ENCODE measurements at regions not wholly inside any gene's neighbourhood (a gene's known extent, or its start where the extent isn't known, plus 50 kb on each side); places are given as distances from the start of the nearest gene placed in this dataset.
A peak's percentile ranks its signal among the peaks of the same experiment; 100 is the strongest.

DNA sequence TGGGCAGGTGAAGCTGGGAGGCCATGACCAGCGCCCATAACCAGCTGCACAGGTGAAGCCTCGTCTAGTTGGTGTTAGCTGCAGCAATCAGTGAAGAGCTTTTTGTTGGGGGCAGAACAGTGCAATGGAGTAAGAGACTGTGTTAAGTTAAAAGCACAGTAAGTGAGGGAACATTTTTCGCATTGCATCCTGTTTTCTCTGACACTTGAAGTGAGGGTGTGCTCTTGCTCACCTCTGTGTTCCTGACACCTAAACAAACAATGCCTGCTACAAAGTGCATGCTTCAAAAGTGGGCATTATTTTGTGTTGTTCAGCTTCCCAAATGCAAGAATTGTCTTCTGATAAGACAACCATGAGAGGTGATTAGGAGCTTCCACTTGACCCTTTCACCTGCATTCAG lies 324.0 kb upstream of the ACVR2A start:
- Histone ChIP-seq H3K4me1 (no peaks in the 10 kb centered on the region), H3K36me3 (no peaks in the 10 kb centered on the region), H3K4me3 (no peak overlapping the region), H3K27ac (no peak overlapping the region), H3K27me3 (no peaks in the 10 kb centered on the region), H3K9me3 (no peaks in the 10 kb centered on the region)
- TF ChIP-seq, protein P1, sequence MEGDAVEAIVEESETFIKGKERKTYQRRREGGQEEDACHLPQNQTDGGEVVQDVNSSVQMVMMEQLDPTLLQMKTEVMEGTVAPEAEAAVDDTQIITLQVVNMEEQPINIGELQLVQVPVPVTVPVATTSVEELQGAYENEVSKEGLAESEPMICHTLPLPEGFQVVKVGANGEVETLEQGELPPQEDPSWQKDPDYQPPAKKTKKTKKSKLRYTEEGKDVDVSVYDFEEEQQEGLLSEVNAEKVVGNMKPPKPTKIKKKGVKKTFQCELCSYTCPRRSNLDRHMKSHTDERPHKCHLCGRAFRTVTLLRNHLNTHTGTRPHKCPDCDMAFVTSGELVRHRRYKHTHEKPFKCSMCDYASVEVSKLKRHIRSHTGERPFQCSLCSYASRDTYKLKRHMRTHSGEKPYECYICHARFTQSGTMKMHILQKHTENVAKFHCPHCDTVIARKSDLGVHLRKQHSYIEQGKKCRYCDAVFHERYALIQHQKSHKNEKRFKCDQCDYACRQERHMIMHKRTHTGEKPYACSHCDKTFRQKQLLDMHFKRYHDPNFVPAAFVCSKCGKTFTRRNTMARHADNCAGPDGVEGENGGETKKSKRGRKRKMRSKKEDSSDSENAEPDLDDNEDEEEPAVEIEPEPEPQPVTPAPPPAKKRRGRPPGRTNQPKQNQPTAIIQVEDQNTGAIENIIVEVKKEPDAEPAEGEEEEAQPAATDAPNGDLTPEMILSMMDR (IDR thresholded peaks at IDR 0.05) = no peak
- TF ChIP-seq POLR2A (IDR thresholded peaks at IDR 0.05) = no peak
- intact Hi-C loops (cut with DNase I; ENCODE audit: low total_unique reads) = no loop called here
- no peak for DNase-seq

DNA sequence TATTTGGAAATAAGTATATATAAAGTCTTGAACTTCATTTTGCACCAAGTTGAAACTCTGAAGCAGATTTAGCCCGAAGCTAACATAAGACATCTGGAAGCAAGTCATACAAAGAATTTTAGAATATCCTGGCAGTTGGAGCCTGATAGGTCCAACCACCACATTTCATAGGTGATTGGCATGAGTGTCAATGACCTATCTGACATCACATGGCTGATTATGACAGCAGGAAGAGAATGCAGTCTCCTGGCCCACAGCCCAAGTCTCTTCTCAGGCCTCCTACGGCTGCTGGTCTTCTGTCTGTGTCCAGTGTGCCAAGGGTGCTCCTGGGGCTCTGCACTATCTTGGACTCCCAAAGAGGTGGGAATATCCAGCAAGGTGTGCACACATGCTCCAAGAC lies 325.7 kb upstream of the ACVR2A start:
- DNase-seq = no peak
- Histone ChIP-seq H3K4me3 (no peak overlapping the region), H3K4me1 (no peaks in the 10 kb centered on the region), H3K9me3 (no peaks in the 10 kb centered on the region), H3K27ac (no peak overlapping the region), H3K27me3 (no peaks in the 10 kb centered on the region), H3K36me3 (no peaks in the 10 kb centered on the region)
- intact Hi-C loops (cut with DNase I; ENCODE audit: low total_unique reads) = no loop called here
- TF ChIP-seq, protein P1 (IDR thresholded peaks at IDR 0.05) = no peak
- no peak for TF ChIP-seq POLR2A (IDR thresholded peaks at IDR 0.05)

DNA sequence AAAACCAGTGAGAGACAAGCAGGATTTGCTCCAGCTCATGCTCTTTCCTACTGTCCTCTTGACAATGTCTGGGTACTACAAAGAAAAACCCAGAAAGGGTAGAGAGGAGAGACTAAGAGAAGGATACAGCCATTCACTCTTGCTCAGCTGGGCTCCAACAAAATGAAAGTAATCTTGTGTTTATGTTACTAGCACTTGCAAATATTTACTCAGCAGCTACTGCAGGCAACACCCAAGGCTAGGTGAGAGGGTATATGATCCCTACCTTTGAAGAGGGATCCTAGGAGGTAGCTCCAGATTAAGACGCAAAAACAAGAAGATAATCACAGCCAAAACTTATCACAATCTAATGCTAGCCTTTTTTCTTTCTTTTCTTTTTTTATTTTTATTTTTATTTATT lies 329.6 kb upstream of the ACVR2A start:
- Histone ChIP-seq H3K27ac (no peak overlapping the region), H3K4me1 (no peaks in the 10 kb centered on the region), H3K4me3 (no peak overlapping the region), H3K27me3 (no peaks in the 10 kb centered on the region), H3K9me3 (no peaks in the 10 kb centered on the region), H3K36me3 (no peaks in the 10 kb centered on the region)
- no peak for DNase-seq
- TF ChIP-seq POLR2A (IDR thresholded peaks at IDR 0.05) = no peak
- TF ChIP-seq, protein P1 (IDR thresholded peaks at IDR 0.05) = no peak
- intact Hi-C loops (cut with DNase I; ENCODE audit: low total_unique reads) = no loop called here

DNA sequence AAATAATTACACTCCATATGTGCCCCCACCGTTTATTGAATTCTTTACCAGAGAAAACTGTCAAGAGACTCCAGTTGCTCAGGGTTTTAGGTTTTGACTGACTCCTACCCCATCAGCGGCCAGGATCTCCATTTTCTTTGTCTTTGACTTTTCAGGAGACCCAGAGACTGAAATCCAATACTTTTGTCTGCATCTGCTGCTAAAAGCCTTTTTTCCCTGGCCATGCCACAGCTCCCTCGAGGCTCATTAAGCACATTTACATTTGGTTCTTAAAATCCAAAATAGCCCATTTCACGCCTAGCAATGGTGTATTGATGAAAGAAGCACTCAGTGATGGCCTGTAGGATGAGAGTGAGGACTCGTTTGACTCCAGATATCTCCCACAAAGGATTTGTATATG lies 332.6 kb upstream of the ACVR2A start:
- no peak for TF ChIP-seq POLR2A (IDR thresholded peaks at IDR 0.05)
- TF ChIP-seq, protein P1 (IDR thresholded peaks at IDR 0.05) = no peak
- no peaks in the 10 kb centered on the region for H3K9me3 ChIP-seq
- H3K27ac ChIP-seq = peak overlapping the region; percentile 15 to 51
- no peaks in the 10 kb centered on the region for H3K27me3 ChIP-seq
- H3K4me1 ChIP-seq = no peaks in the 10 kb centered on the region
- H3K4me3 ChIP-seq = no peak overlapping the region
- no peak for DNase-seq
- intact Hi-C loops (cut with DNase I; ENCODE audit: low total_unique reads) = no loop called here
- no peaks in the 10 kb centered on the region for H3K36me3 ChIP-seq

DNA sequence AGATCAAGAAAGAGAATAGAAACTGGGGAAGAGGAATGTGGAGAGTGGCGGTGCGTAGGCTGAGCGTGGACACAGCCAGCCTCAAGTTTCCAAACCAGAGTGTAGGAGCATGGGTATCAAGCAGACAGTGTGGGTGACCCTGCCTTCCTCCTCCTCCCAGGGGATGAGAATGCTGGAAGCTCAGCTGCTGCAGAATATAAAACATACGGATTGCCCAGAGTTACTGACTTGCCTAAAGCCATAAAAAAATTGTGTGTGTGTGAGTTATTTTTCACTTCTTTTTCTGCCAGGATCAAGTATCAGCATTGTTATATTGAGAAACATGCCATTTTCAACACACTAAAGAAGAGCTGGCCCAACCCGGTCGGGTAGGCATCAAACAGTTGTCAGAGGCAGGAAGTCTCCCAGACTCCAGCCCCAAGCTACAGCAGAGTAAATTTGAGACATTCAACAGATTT lies 333.3 kb upstream of the ACVR2A start:
- H3K4me3 ChIP-seq = peak overlapping the region in 1 of 2 donors; percentile 3
- no peaks in the 10 kb centered on the region for H3K27me3 ChIP-seq
- no peaks in the 10 kb centered on the region for H3K36me3 ChIP-seq
- peak; percentile 35 to 68 for DNase-seq
- no peaks in the 10 kb centered on the region for H3K4me1 ChIP-seq
- no peak for TF ChIP-seq POLR2A (IDR thresholded peaks at IDR 0.05)
- TF ChIP-seq, protein P1 (IDR thresholded peaks at IDR 0.05) = no peak
- H3K9me3 ChIP-seq = no peaks in the 10 kb centered on the region
- intact Hi-C loops (cut with DNase I; ENCODE audit: low total_unique reads) = no loop called here
- peak overlapping the region; percentile 15 to 51 for H3K27ac ChIP-seq

All from uterus (tissue), 3 donors.